Effector memory CD8-positive, alpha-beta T cell (primary cell): ENCODE measurements at regions not wholly inside any gene's neighbourhood (a gene's known extent, or its start where the extent isn't known, plus 50 kb on each side); places are given as distances from the start of the nearest gene placed in this dataset.

Source experiments
- ATAC-seq: fragments of 150-1000 bp; cut with Tn5 transposase; replicated peaks from 2 replicates; pipeline ENCODE4 v1.10.0; 2021; ENCODE audit warnings: mild to moderate bottlenecking, moderate library complexity
- DNase-seq, 3 experiments: peaks; one replicate each; pipeline ENCODE4 v3.0.0; 2021
- H3K27ac Mint-ChIP-seq, 2 donors: one replicate each; pipeline ENCODE4 v1.8.0; 2022; ENCODE audit warnings: mild to moderate bottlenecking in 2 of 2, mixed read lengths in 2 of 2, moderate library complexity in 2 of 2
- H3K27me3 Mint-ChIP-seq, 2 donors: one replicate each; pipeline ENCODE4 v1.8.0; 2022; ENCODE audit warnings: mixed read lengths in 2 of 2
- H3K36me3 Mint-ChIP-seq: one replicate; pipeline ENCODE4 v1.8.0; 2022; ENCODE audit warnings: mild to moderate bottlenecking, moderate library complexity, mixed read lengths; ENCODE audit not compliant: insufficient read depth
- H3K4me1 Mint-ChIP-seq, 2 donors: one replicate each; pipeline ENCODE4 v1.8.0; 2022; ENCODE audit warnings: low read depth in 2 of 2, mixed read lengths in 2 of 2
- H3K4me3 Mint-ChIP-seq, 2 donors: one replicate each; pipeline ENCODE4 v1.8.0; 2022; ENCODE audit warnings: mild to moderate bottlenecking in 2 of 2, mixed read lengths in 2 of 2, moderate library complexity in 2 of 2
- H3K9me3 Mint-ChIP-seq, 2 donors: one replicate each; pipeline ENCODE4 v1.8.0; 2022; ENCODE audit warnings: mixed read lengths in 2 of 2

DNA sequence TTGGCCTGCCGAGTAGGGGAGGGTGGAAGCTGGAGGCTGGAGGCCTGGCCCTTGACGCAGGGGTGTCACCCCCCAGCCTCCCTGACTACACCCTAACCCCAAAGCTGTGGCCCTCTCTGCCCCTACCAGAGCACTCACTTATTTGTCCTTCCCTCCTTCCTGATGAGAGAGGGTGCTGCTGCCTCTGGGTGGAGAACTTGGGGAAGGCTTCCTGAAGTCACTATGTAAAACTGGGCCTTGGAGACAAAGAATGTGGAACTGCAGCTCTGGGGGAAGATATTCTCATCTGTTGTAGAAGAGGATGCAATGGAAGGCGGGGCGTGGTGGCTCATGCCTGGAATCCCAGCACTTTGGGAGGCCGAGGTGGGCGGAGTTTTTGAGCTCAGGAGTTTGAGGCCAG is 485.2 kb downstream of the ZNF536 start:
- DNase-seq, result no peak
- peaks cover 4 to 7% of the 10 kb centered on the region in 2 donors for H3K9me3 Mint-ChIP-seq
- H3K4me3 Mint-ChIP-seq, result no peak overlapping the region
- no peaks in the 10 kb centered on the region for H3K36me3 Mint-ChIP-seq
- H3K4me1 Mint-ChIP-seq, result no peaks in the 10 kb centered on the region
- H3K27ac Mint-ChIP-seq, result no peak overlapping the region
- ATAC-seq, result no peak
- H3K27me3 Mint-ChIP-seq, result peaks cover 12 to 32% of the 10 kb centered on the region in 2 donors

DNA sequence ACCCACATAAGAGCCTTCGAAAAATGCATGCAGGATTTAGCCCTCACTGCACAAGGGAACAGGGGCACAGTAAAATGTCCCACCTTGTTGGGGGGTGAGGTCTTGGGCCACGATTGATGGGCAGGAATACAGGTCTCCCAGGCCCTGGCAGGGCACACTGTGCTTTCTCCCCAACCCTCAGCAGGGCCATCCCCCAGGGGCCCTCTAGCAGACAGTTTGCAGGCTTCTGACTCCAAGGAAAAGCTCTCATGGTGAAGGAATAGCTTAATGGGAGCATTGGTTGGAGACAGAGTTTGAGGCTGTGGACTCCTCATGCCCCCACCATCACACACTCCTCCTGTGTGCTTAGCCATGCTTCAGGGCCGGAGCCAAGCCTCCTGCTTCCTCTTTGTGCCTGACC is 484.6 kb downstream of the ZNF536 start:
- no peaks in the 10 kb centered on the region for H3K4me1 Mint-ChIP-seq
- no peak overlapping the region for H3K4me3 Mint-ChIP-seq
- H3K36me3 Mint-ChIP-seq, result no peaks in the 10 kb centered on the region
- no peak overlapping the region for H3K27ac Mint-ChIP-seq
- no peak for DNase-seq
- H3K27me3 Mint-ChIP-seq, result peaks cover 9 to 32% of the 10 kb centered on the region in 2 donors
- no peak for ATAC-seq
- H3K9me3 Mint-ChIP-seq, result peaks cover 4 to 7% of the 10 kb centered on the region in 2 donors

DNA sequence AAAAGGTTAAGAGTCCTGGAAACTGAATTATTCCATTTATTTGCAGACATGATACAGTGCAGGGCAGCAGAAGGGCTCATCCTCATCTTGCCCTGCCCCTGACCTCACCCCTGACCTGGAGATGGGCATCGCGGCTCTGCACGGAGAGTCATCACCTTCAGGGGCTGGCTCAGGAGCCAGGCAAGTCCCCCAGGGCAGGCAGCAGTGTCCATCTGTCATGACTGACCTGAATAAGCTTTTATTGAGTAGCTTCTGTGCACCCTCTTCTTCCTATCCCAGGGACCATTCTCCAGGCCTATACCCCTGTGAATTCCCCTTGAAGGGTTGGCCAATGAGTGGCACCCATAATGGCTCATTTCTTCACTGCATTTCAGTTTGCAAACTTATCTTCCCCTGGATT is 484.2 kb downstream of the ZNF536 start:
- Mint-ChIP-seq H3K4me1 (no peaks in the 10 kb centered on the region), H3K27me3 (peaks cover 5 to 32% of the 10 kb centered on the region in 2 donors), H3K4me3 (no peak overlapping the region), H3K9me3 (peaks cover 3 to 7% of the 10 kb centered on the region in 2 donors), H3K36me3 (no peaks in the 10 kb centered on the region), H3K27ac (no peak overlapping the region)
- no peak for DNase-seq
- no peak for ATAC-seq

DNA sequence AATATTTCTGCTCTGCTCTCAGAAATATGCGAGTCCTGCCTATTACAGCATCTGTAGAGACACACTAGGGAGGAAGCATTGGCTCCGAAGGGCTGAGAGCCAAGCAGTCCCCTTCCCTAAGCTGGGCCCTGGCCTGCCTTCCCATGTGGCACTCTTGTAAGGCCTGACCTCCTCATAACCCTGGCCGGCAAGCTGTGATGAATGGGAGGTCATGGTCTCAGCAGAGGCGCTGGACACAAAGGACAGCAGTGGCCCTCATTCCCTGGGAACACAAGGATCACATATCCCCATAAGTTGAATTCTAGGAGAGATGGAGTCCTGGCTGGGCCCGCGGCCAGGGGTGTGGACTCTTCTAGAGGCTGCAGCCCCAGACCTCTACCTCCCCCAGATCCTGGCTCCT is 483.3 kb downstream of the ZNF536 start:
- ATAC-seq, result no peak
- H3K27me3 Mint-ChIP-seq, result peaks cover 0 to 33% of the 10 kb centered on the region in 2 donors
- H3K36me3 Mint-ChIP-seq, result no peaks in the 10 kb centered on the region
- H3K4me3 Mint-ChIP-seq, result no peak overlapping the region
- no peak for DNase-seq
- no peak overlapping the region for H3K27ac Mint-ChIP-seq
- H3K4me1 Mint-ChIP-seq, result no peaks in the 10 kb centered on the region
- peaks cover 0 to 7% of the 10 kb centered on the region in 2 donors for H3K9me3 Mint-ChIP-seq

DNA sequence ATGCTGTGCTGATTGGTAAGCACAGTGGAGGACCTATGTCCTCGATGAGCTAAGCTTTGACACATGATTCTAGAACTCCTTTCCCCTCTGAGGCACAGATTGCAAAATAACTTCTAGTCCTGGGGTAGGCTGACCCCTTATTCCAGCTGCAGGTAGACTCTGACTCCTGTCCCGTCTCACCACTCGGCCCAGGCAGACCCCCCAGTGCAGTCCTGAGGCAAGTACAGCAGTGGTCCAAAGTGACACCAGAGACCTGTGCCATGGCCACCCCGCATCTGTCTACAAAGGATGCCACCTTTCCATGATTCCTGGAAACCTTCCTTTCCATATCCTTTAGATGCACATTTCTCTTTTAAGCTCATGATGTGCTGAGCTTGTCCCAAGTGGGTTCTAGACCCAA is 482.5 kb downstream of the ZNF536 start:
- H3K27me3 Mint-ChIP-seq, result peaks cover 0 to 30% of the 10 kb centered on the region in 2 donors
- H3K36me3 Mint-ChIP-seq, result no peaks in the 10 kb centered on the region
- H3K4me1 Mint-ChIP-seq, result no peaks in the 10 kb centered on the region
- no peak overlapping the region for H3K27ac Mint-ChIP-seq
- peaks cover 0 to under 1% of the 10 kb centered on the region in 2 donors for H3K9me3 Mint-ChIP-seq
- DNase-seq (no peak), ATAC-seq (no peak)
- H3K4me3 Mint-ChIP-seq, result no peak overlapping the region

DNA sequence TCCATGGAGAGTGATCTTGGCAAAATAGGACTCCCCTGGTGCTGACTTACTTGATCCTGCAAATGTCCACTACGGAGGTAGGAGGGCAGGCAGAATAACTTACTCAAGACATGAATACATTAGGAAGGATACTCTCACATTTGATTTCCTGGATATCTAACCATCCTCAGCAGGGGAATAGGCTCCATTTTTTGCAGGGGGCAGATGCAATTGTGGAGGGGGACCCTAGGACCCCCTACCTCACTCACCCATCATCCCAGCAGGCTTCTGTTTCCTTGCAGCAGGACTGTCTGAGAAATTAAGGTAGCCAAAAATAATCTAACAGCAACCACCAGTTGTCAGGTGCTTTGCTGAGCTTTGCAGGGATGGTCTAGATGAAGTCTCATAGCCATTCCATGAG is 482.0 kb downstream of the ZNF536 start:
- no peaks in the 10 kb centered on the region for H3K36me3 Mint-ChIP-seq

DNA sequence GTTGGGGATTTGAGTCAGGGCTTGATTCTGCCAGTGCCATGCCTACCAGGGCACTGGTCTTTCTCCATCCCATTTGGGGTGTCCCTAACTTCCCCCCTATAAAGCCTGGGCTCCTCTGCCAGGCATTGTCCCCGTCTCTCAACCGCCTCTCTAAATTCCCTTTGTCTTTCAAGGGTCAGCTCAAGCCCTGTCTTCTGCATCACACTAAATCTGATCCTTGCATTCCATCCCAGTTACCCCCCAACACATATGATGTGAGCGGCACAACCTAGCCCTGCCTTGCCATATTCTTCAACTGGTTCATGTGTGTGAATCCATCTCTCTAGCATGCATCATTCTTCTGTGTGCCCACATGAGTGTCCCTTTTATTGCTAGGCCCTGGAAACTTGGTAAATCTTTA is 480.9 kb downstream of the ZNF536 start:
- H3K27me3 Mint-ChIP-seq, result peaks cover 6 to 22% of the 10 kb centered on the region in 2 donors
- no peak for DNase-seq
- H3K27ac Mint-ChIP-seq, result no peak overlapping the region
- ATAC-seq, result no peak
- H3K36me3 Mint-ChIP-seq, result no peaks in the 10 kb centered on the region
- H3K9me3 Mint-ChIP-seq, result no peaks in the 10 kb centered on the region
- H3K4me3 Mint-ChIP-seq, result no peak overlapping the region
- no peaks in the 10 kb centered on the region for H3K4me1 Mint-ChIP-seq

More for the DNA sequence above, 482.0 kb downstream of the ZNF536 start:
- H3K27me3 Mint-ChIP-seq, result peaks cover 0 to 25% of the 10 kb centered on the region in 2 donors
- no peak overlapping the region for H3K4me3 Mint-ChIP-seq
- H3K4me1 Mint-ChIP-seq, result no peaks in the 10 kb centered on the region
- no peaks in the 10 kb centered on the region for H3K9me3 Mint-ChIP-seq
- DNase-seq, result no peak
- no peak for ATAC-seq
- H3K27ac Mint-ChIP-seq, result no peak overlapping the region

DNA sequence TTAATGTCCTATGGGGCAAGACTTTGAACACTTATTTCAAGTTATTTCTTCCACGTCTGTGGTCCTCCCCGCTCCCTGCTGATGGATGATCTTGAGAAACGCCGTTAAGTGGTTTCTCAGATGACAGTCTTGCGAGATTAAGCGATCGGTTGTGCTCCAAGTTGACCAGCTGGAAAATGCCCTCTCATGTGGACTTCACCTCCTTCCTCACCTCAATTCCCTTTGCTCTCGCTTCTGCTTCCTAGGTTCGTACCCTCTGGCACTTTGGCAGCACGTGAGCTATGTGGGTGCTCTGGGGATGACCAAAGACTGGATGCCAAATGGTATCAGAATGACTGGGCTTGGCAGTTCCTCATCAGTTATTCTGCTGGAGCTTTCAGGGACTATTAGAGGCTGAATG is 480.0 kb downstream of the ZNF536 start:
- H3K27ac Mint-ChIP-seq, result no peak overlapping the region
- no peak for DNase-seq
- no peak overlapping the region for H3K4me3 Mint-ChIP-seq
- no peak for ATAC-seq
- H3K4me1 Mint-ChIP-seq, result no peaks in the 10 kb centered on the region
- peaks cover 6 to 24% of the 10 kb centered on the region in 2 donors for H3K27me3 Mint-ChIP-seq
- H3K36me3 Mint-ChIP-seq, result no peaks in the 10 kb centered on the region
- no peaks in the 10 kb centered on the region for H3K9me3 Mint-ChIP-seq

DNA sequence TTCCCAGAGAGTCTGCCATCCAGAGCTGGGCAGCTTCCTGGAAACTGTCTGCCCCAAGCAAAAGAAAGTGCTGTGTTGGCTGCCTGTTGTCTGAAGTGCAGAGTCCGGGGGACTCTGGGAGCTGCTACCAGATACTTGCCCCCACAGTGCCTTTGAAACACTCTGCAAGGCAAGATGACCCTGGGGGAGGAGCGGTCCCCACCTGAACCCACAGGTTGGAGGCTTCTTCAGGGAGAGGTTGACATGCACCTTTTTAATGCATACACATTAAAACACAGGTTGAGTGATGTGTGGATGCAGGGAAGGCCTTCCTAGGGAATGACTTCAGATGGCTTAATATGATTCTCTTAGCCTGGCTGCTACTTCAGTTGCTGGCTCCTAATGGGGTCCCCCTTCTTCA is 479.5 kb downstream of the ZNF536 start:
- Mint-ChIP-seq H3K4me1 (no peaks in the 10 kb centered on the region), H3K36me3 (no peaks in the 10 kb centered on the region), H3K9me3 (no peaks in the 10 kb centered on the region), H3K27ac (no peak overlapping the region), H3K4me3 (no peak overlapping the region), H3K27me3 (peaks cover 6 to 24% of the 10 kb centered on the region in 2 donors)
- ATAC-seq, result no peak
- no peak for DNase-seq

DNA sequence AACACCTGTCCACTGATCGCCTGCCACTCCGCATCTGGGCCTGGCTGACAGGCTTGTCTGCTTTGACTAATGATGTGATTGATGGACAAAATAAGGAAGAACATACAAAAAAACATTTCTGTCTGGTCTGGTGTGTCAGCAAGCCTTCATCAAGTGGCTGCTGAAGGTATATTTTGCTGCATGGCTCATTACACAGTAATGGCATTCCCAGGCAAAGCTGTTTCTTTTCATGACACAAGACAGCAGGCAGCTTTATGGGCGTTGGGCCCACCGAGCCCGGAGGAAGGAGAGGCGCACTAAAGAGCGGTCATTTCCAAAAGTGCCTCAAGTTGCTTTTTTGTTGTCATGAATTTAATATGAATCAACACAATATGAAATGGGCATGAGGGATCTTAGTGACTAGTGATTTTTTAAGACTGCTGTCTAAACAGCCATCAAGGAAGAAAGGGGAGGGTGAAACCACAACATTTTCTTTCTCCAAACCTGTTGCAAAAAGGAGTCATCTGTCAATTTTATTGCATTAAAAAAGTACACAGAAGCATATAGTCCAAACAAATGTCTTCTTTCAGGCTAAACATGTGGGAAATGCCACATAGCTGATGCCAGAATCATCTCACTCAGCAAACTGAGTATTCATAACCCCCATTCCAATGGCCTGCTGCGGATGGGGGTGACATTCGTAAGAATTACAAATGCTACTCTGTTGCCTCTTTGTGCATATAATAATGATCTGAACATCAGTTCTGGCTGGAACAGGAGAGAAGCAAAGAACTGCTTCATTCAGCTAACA is 476.6 kb downstream of the ZNF536 start:
- H3K27me3 Mint-ChIP-seq, result peaks cover 6 to 24% of the 10 kb centered on the region in 2 donors
- no peaks in the 10 kb centered on the region for H3K36me3 Mint-ChIP-seq
- H3K9me3 Mint-ChIP-seq, result no peaks in the 10 kb centered on the region
- H3K4me3 Mint-ChIP-seq, result no peak overlapping the region
- H3K4me1 Mint-ChIP-seq, result no peaks in the 10 kb centered on the region
- H3K27ac Mint-ChIP-seq, result no peak overlapping the region
- DNase-seq (no peak), ATAC-seq (no peak)

DNA sequence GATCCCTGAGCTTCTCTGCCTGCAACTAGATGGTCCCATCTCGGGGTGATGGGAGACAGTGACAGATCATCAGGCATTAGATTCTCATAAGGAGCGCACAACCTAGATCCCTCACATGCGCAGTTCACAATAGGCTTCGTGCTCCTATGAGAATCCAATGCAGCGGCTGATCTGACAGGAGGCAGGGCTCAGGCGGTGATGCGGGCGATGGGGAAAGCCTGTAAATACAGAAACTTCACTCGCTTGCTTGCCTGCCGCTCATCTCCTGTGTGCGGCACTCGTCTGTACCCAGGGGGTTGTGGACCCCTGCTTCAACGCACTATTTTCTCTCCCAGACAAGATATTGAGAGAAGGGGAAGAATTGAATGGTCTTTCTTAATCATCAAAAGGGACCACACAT is 473.9 kb downstream of the ZNF536 start:
- Mint-ChIP-seq H3K9me3 (no peaks in the 10 kb centered on the region), H3K27me3 (peaks cover 6 to 20% of the 10 kb centered on the region in 2 donors), H3K36me3 (no peaks in the 10 kb centered on the region), H3K4me3 (no peak overlapping the region), H3K27ac (no peak overlapping the region), H3K4me1 (no peaks in the 10 kb centered on the region)
- ATAC-seq (no peak), DNase-seq (no peak)

DNA sequence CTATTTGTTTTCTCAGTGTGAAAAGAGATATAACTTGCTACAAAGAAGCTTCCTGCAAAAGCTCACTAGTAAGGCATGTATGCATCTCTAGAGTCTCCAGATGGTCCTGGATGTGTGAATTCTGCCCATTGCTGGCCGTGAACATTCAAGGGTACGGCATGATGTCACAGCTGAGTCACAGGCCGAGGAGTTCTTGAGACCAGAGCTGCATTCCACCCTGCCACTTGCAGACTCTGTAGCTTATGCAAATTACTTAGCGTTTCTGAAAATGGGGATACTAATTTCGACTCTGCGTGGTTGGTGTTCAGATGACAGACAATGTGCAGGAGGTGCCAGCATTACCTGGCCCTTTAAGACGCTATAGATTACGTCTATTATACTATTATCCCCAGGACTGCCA is 470.7 kb downstream of the ZNF536 start:
- H3K27ac Mint-ChIP-seq, result no peak overlapping the region

DNA sequence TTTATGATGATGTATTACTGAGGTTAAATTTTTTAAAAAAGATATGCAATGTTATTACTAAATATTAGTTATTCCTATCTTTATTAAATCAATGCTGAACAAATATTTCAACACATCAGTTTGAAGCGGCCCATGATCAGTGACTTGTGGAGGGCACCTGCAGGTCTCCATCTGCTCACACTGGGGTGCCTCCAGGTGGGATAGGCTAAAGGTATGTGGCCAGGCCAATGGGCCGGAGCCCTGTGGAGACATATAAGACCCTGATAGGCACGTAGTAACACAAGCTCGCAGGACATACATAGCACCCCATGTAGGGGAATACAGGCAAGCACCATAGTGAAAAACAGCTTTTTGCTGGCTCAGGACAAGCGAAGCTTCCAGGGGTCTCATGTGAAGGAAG is 469.8 kb downstream of the ZNF536 start:
- DNase-seq (no peak), ATAC-seq (no peak)
- no peaks in the 10 kb centered on the region for H3K4me1 Mint-ChIP-seq
- peaks cover 0 to 12% of the 10 kb centered on the region in 2 donors for H3K27me3 Mint-ChIP-seq
- no peaks in the 10 kb centered on the region for H3K36me3 Mint-ChIP-seq
- no peak overlapping the region for H3K27ac Mint-ChIP-seq
- H3K4me3 Mint-ChIP-seq, result no peak overlapping the region
- H3K9me3 Mint-ChIP-seq, result no peaks in the 10 kb centered on the region

More for the DNA sequence above, 470.7 kb downstream of the ZNF536 start:
- Mint-ChIP-seq H3K27me3 (peaks cover 0 to 10% of the 10 kb centered on the region in 2 donors), H3K36me3 (no peaks in the 10 kb centered on the region), H3K9me3 (no peaks in the 10 kb centered on the region), H3K4me3 (no peak overlapping the region), H3K4me1 (no peaks in the 10 kb centered on the region)
- ATAC-seq (no peak), DNase-seq (no peak)

DNA sequence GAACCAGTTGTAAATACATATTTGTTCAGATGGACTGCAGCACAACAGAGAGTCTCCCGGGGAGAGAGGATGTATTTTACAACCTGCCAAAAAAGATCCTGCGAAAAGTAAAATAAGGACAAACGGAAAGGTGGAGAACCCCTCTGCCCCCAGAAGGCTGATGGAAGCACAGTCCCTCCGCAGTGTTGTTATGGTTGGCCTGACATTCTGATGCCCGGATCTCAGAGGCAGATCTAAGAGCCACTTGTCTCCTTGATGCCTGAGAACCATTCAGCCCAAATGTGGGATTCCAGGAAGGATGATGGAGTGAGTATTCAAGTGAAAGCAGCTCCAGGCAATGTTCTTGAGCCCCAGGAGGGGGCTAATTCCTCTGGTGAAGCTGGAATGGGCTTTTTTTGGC is 458.7 kb downstream of the ZNF536 start:
- H3K4me1 Mint-ChIP-seq, result no peaks in the 10 kb centered on the region
- H3K9me3 Mint-ChIP-seq, result peaks cover 0 to 1% of the 10 kb centered on the region in 2 donors
- no peak overlapping the region for H3K4me3 Mint-ChIP-seq
- H3K27me3 Mint-ChIP-seq, result no peaks in the 10 kb centered on the region
- no peak overlapping the region for H3K27ac Mint-ChIP-seq
- ATAC-seq (no peak), DNase-seq (no peak)
- no peaks in the 10 kb centered on the region for H3K36me3 Mint-ChIP-seq
